K562 (cell line): ENCODE measurements at regions not wholly inside any gene's neighbourhood (a gene's known extent, or its start where the extent isn't known, plus 50 kb on each side); places are given as distances from the start of the nearest gene placed in this dataset.

Experiments used
- ATAC-seq: fragments of 200-7000 bp; cut with Tn5 transposase; 3 replicates; pipeline ENCODE4 v1.9.1; 2020; ENCODE audit warnings: moderate library complexity
- BruUV-seq: library from RNA; stranded (reverse); fragments of 400-500 nt; replicated peaks from 2 replicates; lab custom pipeline; 2021; lab: Mats Ljungman, UMichigan
- CTCF ChIA-PET: fragments of 300-600 bp; formaldehyde crosslinking; extraction: SDS; loops from one replicate; lab custom pipeline; 2021; ENCODE audit warnings: low intra/inter-chr PET ratio; lab: Yijun Ruan, JAX
- POLR2A ChIA-PET: fragments of 300-600, 350-650 bp; sonication (Branson Sonifier 250); formaldehyde crosslinking; extraction: SDS; loops from one replicate; lab custom pipeline; 2021; ENCODE audit warnings: antibody characterized with exemption, inconsistent platforms; lab: Yijun Ruan, JAX
- DNase-seq, 4 experiments: peaks; one replicate each; pipeline versions ENCODE4 v3.0.0 to v3.0.0-alpha.2; 2011 to 2018; ENCODE audit warnings: low spot score in 3 of 4, mixed read lengths in 3 of 4; ENCODE audit errors: extremely low read depth in 1 of 4
- FAIRE-seq: peaks from 2 replicates; lab custom pipeline; 2011; peaks lifted over from hg19 to GRCh38; lab: Jason Lieb, UNC
- H2AFZ ChIP-seq: 2 replicates; pipeline ENCODE4 v1.6.0; 2011; ENCODE audit warnings: low read depth, low read length, control low read depth, inconsistent platforms
- H3K27ac ChIP-seq: fragments of 200-600 bp; 3 replicates; pipeline ENCODE4 v1.8.0; 2011; ENCODE audit warnings: low read depth, mild to moderate bottlenecking, control low read depth, inconsistent platforms, low read length, moderate library complexity, mixed read lengths; ENCODE audit errors: extremely low read depth
- H3K27me3 ChIP-seq, 2 experiments: fragments of 300-600 bp in 1 of 2; 2 replicates in 1 of 2; 3 replicates in 1 of 2; pipeline versions ENCODE4 v1.6.0 to v1.8.0; 2011; ENCODE audit warnings: inconsistent platforms in 2 of 2, low read length in 2 of 2, mild to moderate bottlenecking in 1 of 2, mixed read lengths in 1 of 2, moderate library complexity in 1 of 2; ENCODE audit not compliant: control insufficient read depth in 2 of 2, insufficient read depth in 2 of 2
- H3K36me3 ChIP-seq: fragments of 300-600 bp; 3 replicates; pipeline ENCODE4 v1.8.0; 2011; ENCODE audit warnings: mild to moderate bottlenecking, low read length, inconsistent platforms; ENCODE audit not compliant: control insufficient read depth, insufficient read depth
- H3K4me1 ChIP-seq, 2 experiments: fragments of 200-600 bp in 1 of 2; replicated peaks in 1 of 2; 2 replicates in 1 of 2; 3 replicates in 1 of 2; pipeline versions ENCODE4 v1.5.1 to v1.8.0; 2011; ENCODE audit warnings: inconsistent platforms in 2 of 2, low read length in 2 of 2, mild to moderate bottlenecking in 1 of 2, mixed read lengths in 1 of 2, moderate library complexity in 1 of 2; ENCODE audit not compliant: control insufficient read depth in 2 of 2, insufficient read depth in 2 of 2
- H3K4me2 ChIP-seq: 2 replicates; pipeline ENCODE4 v1.6.1; 2011; ENCODE audit warnings: low read length, control low read depth, inconsistent platforms, mixed read lengths; ENCODE audit not compliant: insufficient read depth
- H3K4me3 ChIP-seq: fragments of 200-600 bp; sonication (generic), shearing (Covaris generic); 2 replicates; pipeline ENCODE4 v1.5.1; 2016; ENCODE audit warnings: control low read depth, inconsistent platforms
- H3K79me2 ChIP-seq: fragments of 200-600 bp; 3 replicates; pipeline ENCODE4 v1.8.0; 2011; ENCODE audit warnings: low read length, inconsistent platforms; ENCODE audit not compliant: control insufficient read depth, insufficient read depth
- H3K9ac ChIP-seq, 2 experiments: 2 replicates each; pipeline versions ENCODE4 v1.6.0 to v1.6.1; 2011; ENCODE audit warnings: low read depth in 2 of 2, low read length in 2 of 2, control low read depth in 1 of 2, inconsistent platforms in 1 of 2, mild to moderate bottlenecking in 1 of 2, mixed read lengths in 1 of 2; ENCODE audit not compliant: insufficient read depth in 1 of 2
- H3K9me1 ChIP-seq: one replicate; pipeline ENCODE4 v1.6.0; 2011; ENCODE audit warnings: inconsistent platforms, mild to moderate bottlenecking, low read length, moderate library complexity; ENCODE audit not compliant: control insufficient read depth, insufficient read depth
- H3K9me3 ChIP-seq: replicated peaks from 2 replicates; pipeline ENCODE4 v1.5.1; 2011; ENCODE audit warnings: low read depth, low read length, inconsistent platforms; ENCODE audit not compliant: control insufficient read depth, insufficient read depth
- H4K20me1 ChIP-seq: replicated peaks from 2 replicates; pipeline ENCODE4 v1.6.1; 2011; ENCODE audit warnings: low read length, inconsistent platforms, mixed read lengths; ENCODE audit not compliant: control insufficient read depth, insufficient read depth
- HOXB6 ChIP-seq: fragments of 250-450 bp; sonication (Bioruptor Pico); IDR thresholded peaks from 2 replicates; pipeline ENCODE4 v1.5.1; 2022; ENCODE audit warnings: mild to moderate bottlenecking, borderline replicate concordance
- KLF1 ChIP-seq: fragments of 450-650 bp; IDR thresholded peaks from 2 replicates; pipeline ENCODE4 v1.6.1; 2016; ENCODE audit warnings: missing genetic modification characterization, missing compliant biosample characterization
- ZHX1 ChIP-seq: fragments of 150-350 bp; conservative IDR thresholded peaks from 2 replicates; pipeline ENCODE4 v1.6.1; 2014; ENCODE audit warnings: low read length
- ZNF140 ChIP-seq: fragments of 250-450 bp; sonication (Bioruptor Pico); IDR thresholded peaks from 2 replicates; pipeline ENCODE4 v1.8.0; 2021; ENCODE audit warnings: moderate library complexity, mild to moderate bottlenecking, inconsistent platforms
- ZNF408 ChIP-seq: fragments of 250-450 bp; sonication (Bioruptor Pico); IDR thresholded peaks from 2 replicates; pipeline ENCODE4 v1.4.0; 2020; ENCODE audit warnings: low read depth, mild to moderate bottlenecking, moderate library complexity
- ZNF639 ChIP-seq, 2 experiments: fragments of 200-800 bp in 1 of 2; sonication (Bioruptor generic) in 1 of 2; sonication (generic) in 1 of 2; formaldehyde crosslinking in 1 of 2; IDR thresholded peaks in 1 of 2; conservative IDR thresholded peaks in 1 of 2; 2 replicates each; pipeline versions ENCODE4 v1.5.0 to v1.6.1; 2016 to 2020; ENCODE audit warnings: missing compliant biosample characterization in 1 of 2, missing genetic modification characterization in 1 of 2, missing genetic modification reagents in 1 of 2
- WGBS: fragments of 100-300 bp; shearing (Covaris generic); methylation state at CpG from one replicate; pipeline ENCODE4 v1.1.6; 2016; ENCODE audit warnings: low coverage, mixed read lengths; ENCODE audit not compliant: insufficient coverage; ENCODE audit errors: missing lambda C conversion rate; 5-methylcytosine and 5-hydroxymethylcytosine counted together
- in situ Hi-C: fragments of 300-500 bp; cut with MboI; formaldehyde crosslinking; loops from 4 replicates; pipeline ENCODE4 v1.15.0; 2018; ENCODE audit warnings: inconsistent platforms, mixed read lengths
- intact Hi-C: fragments of 100-400 bp; cut with micrococcal nuclease; formaldehyde crosslinking; loops from 2 replicates; pipeline ENCODE4 v1.14.2; 2022
- TF ChIP-seq, protein P1 (sequence below), 2 experiments: fragments of 450-650 bp in 1 of 2; sonication (generic) in 1 of 2; formaldehyde crosslinking in 1 of 2; IDR thresholded peaks; 2 replicates each; pipeline versions ENCODE4 v1.7.1 to v1.9.0; 2016 to 2022; ENCODE audit warnings: inconsistent platforms in 1 of 2, mild to moderate bottlenecking in 1 of 2, missing genetic modification reagents in 1 of 2

GRCh38 chr2:225756198-225756597, 356.7 kb downstream of the NYAP2 start (continued):
- no peak for TF ChIP-seq ZHX1

GRCh38 chr2:225748609-225749008, 349.1 kb downstream of the NYAP2 start:
- Histone ChIP-seq H3K27me3 (no peaks in the 10 kb centered on the region), H3K9ac (no peak overlapping the region), H3K4me3 (no peak overlapping the region), H3K4me2 (no peak overlapping the region), H3K27ac (no peak overlapping the region), H3K9me1 (no peaks in the 10 kb centered on the region), H2AFZ (no peak overlapping the region), H3K79me2 (no peaks in the 10 kb centered on the region), H3K9me3 (no peaks in the 10 kb centered on the region), H4K20me1 (no peaks in the 10 kb centered on the region), H3K36me3 (no peaks in the 10 kb centered on the region), H3K4me1 (no peaks in the 10 kb centered on the region)
- 0% methylated on average over 2 of the region's 2 CpGs for WGBS
- ChIA-PET CTCF (no interaction called here), POLR2A (no interaction called here)
- intact Hi-C loops, result no loop called here
- in situ Hi-C loops, result no loop called here
- BruUV-seq, result no TSS peak
- FAIRE-seq (no peak), ATAC-seq (no peak), DNase-seq (no peak)
- TF ChIP-seq, protein P1, sequence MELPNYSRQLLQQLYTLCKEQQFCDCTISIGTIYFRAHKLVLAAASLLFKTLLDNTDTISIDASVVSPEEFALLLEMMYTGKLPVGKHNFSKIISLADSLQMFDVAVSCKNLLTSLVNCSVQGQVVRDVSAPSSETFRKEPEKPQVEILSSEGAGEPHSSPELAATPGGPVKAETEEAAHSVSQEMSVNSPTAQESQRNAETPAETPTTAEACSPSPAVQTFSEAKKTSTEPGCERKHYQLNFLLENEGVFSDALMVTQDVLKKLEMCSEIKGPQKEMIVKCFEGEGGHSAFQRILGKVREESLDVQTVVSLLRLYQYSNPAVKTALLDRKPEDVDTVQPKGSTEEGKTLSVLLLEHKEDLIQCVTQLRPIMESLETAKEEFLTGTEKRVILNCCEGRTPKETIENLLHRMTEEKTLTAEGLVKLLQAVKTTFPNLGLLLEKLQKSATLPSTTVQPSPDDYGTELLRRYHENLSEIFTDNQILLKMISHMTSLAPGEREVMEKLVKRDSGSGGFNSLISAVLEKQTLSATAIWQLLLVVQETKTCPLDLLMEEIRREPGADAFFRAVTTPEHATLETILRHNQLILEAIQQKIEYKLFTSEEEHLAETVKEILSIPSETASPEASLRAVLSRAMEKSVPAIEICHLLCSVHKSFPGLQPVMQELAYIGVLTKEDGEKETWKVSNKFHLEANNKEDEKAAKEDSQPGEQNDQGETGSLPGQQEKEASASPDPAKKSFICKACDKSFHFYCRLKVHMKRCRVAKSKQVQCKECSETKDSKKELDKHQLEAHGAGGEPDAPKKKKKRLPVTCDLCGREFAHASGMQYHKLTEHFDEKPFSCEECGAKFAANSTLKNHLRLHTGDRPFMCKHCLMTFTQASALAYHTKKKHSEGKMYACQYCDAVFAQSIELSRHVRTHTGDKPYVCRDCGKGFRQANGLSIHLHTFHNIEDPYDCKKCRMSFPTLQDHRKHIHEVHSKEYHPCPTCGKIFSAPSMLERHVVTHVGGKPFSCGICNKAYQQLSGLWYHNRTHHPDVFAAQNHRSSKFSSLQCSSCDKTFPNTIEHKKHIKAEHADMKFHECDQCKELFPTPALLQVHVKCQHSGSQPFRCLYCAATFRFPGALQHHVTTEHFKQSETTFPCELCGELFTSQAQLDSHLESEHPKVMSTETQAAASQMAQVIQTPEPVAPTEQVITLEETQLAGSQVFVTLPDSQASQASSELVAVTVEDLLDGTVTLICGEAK (IDR thresholded peaks at IDR 0.05), result no peak
- TF ChIP-seq, protein P1 (CRISPR knock-in tag; IDR thresholded peaks at IDR 0.05), result no peak
- TF ChIP-seq ZNF639 (CRISPR knock-in tag; conservative IDR thresholded peaks at IDR 0.05 in 1 of 2, IDR thresholded peaks at IDR 0.05 in 1 of 2) (no peak), HOXB6 (no peak), ZNF408 (CRISPR knock-in tag) (no peak), KLF1 (tag) (no peak), ZNF140 (no peak)
